ENCODE measurements at regions not wholly inside any gene's neighbourhood (a gene's known extent, or its start where the extent isn't known, plus 50 kb on each side); places are given as distances from the start of the nearest gene placed in this dataset.

- peaks cover 15 to 39% of the 10 kb centered on the region in 2 experiments for H3K27me3 ChIP-seq (ENCODE audit: control insufficient read depth in 2 of 2, insufficient read depth in 2 of 2, low read length in 2 of 2)
- DNase-seq (ENCODE audit: low read depth, low spot score) (no peak), FAIRE-seq (no peak)
- TF ChIP-seq POLR2A (IDR thresholded peaks at IDR 0.05; ENCODE audit: low read depth, low read length), result no peak
- no peak for TF ChIP-seq EZH2 (IDR thresholded peaks at IDR 0.05; ENCODE audit: borderline replicate concordance, low read depth, low read length, severe bottlenecking)
- TF ChIP-seq GATA2 (IDR thresholded peaks at IDR 0.05; ENCODE audit: insufficient read depth, insufficient read length, low read depth, low read length), result no peak
- no peak for TF ChIP-seq CTCF (IDR thresholded peaks at IDR 0.05; ENCODE audit: extremely low read depth in 1 of 2, insufficient read depth in 1 of 2, low read depth in 1 of 2, low read length in 2 of 2)
- no peak for TF ChIP-seq MAX (IDR thresholded peaks at IDR 0.05; ENCODE audit: insufficient read depth, insufficient read length)
- no peak for TF ChIP-seq POLR2AphosphoS5 (IDR thresholded peaks at IDR 0.05; ENCODE audit: insufficient read depth, low read depth, low read length)
- no peak for TF ChIP-seq MYC (IDR thresholded peaks at IDR 0.05; ENCODE audit: low read depth, low read length)
- TF ChIP-seq JUN (IDR thresholded peaks at IDR 0.05; ENCODE audit: borderline replicate concordance, insufficient read depth, insufficient read length, low read depth), result no peak
- ChIA-PET CTCF (no interaction called here), POLR2A (no interaction called here)
- H2AFZ ChIP-seq (ENCODE audit: low read depth, low read length), result no peak overlapping the region
- H3K9me3 ChIP-seq (replicated peaks; ENCODE audit: control insufficient read depth, insufficient read depth, low read length), result no peaks in the 10 kb centered on the region
- H3K4me3 ChIP-seq (replicated peaks in 1 of 3; ENCODE audit: insufficient read depth in 1 of 3, low read depth in 1 of 3, low read length in 3 of 3), result no peak overlapping the region
- H3K4me1 ChIP-seq (ENCODE audit: control insufficient read depth, extremely low read depth, insufficient read depth, low read length), result no peaks in the 10 kb centered on the region
- no peak overlapping the region for H3K9ac ChIP-seq (replicated peaks; ENCODE audit: extremely low read depth, insufficient read depth, low read length)
- no TSS peak for BruUV-seq (replicated peaks)
- H3K79me2 ChIP-seq (ENCODE audit: control insufficient read depth, insufficient read depth, low read length), result no peaks in the 10 kb centered on the region
- no peak overlapping the region for H3K27ac ChIP-seq (ENCODE audit: insufficient read depth, low read depth, low read length)
- no peaks in the 10 kb centered on the region for H4K20me1 ChIP-seq (replicated peaks; ENCODE audit: control insufficient read depth, extremely low read depth, insufficient read depth, low read length)
- H3K9me1 ChIP-seq (replicated peaks; ENCODE audit: control insufficient read depth, extremely low read depth, insufficient read depth, low read length), result no peaks in the 10 kb centered on the region
- intact Hi-C loops (cut with micrococcal nuclease) (no loop called here), dilution Hi-C loops (cut with MboI; ENCODE audit: extremely low pct_ligation_motif_present, low sequenced_read_pairs) (no loop called here)
- no peaks in the 10 kb centered on the region for H3K36me3 ChIP-seq (ENCODE audit: control insufficient read depth in 2 of 2, extremely low read depth in 1 of 2, insufficient read depth in 2 of 2, low read length in 2 of 2)
- H3K4me2 ChIP-seq (ENCODE audit: insufficient read depth, low read length), result no peak overlapping the region
Observed at GRCh38 chr2:196486146-196486545, 153.4 kb upstream of the CCDC150 start.

Data from endothelial cell of umbilical vein (primary cell).